Effector memory CD4-positive, alpha-beta T cell (primary cell): ENCODE measurements at regions not wholly inside any gene's neighbourhood (a gene's known extent, or its start where the extent isn't known, plus 50 kb on each side); places are given as distances from the start of the nearest gene placed in this dataset.
"Not testable (repeated sequence)": the region's sequence is repeated elsewhere in the genome, so short reads cannot be mapped to it uniquely, and the experiment has no call there.

Experiments
- DNase-seq, 3 donors: peaks; one replicate each; pipeline ENCODE4 v3.0.0-alpha.2; 2020
- H3K27ac ChIP-seq: 2 replicates; pipeline ENCODE4 v1.7.0; 2013; ENCODE audit warnings: mild to moderate bottlenecking, low read length, moderate library complexity; ENCODE audit not compliant: insufficient read depth, poor library complexity, severe bottlenecking
- H3K27me3 ChIP-seq: replicated peaks from 2 replicates; pipeline ENCODE4 v1.7.0; 2013; ENCODE audit warnings: mild to moderate bottlenecking, low read length; ENCODE audit not compliant: insufficient read depth, control insufficient read depth, poor library complexity, severe bottlenecking
- H3K36me3 ChIP-seq: 2 replicates; pipeline ENCODE4 v1.7.0; 2013; ENCODE audit warnings: mild to moderate bottlenecking, low read length, moderate library complexity; ENCODE audit not compliant: control insufficient read depth, insufficient read depth
- H3K4me1 ChIP-seq: 2 replicates; pipeline ENCODE4 v1.7.0; 2013; ENCODE audit warnings: low read length, mild to moderate bottlenecking; ENCODE audit not compliant: control insufficient read depth, insufficient read depth, poor library complexity, severe bottlenecking
- H3K4me3 ChIP-seq: 2 replicates; pipeline ENCODE4 v1.7.0; 2013; ENCODE audit warnings: low read length, low read depth, mild to moderate bottlenecking; ENCODE audit not compliant: insufficient read depth, poor library complexity, severe bottlenecking
- H3K9me3 ChIP-seq: 2 replicates; pipeline ENCODE4 v1.7.0; 2013; ENCODE audit warnings: mild to moderate bottlenecking, low read length, moderate library complexity; ENCODE audit not compliant: control insufficient read depth

GRCh38 chr3:31091748-31092147 is 197.3 kb upstream of the GADL1 start:
- H3K9me3 ChIP-seq = no peaks in the 10 kb centered on the region
- no peak overlapping the region for H3K4me3 ChIP-seq
- no peak for DNase-seq
- no peaks in the 10 kb centered on the region for H3K36me3 ChIP-seq
- H3K4me1 ChIP-seq = no peaks in the 10 kb centered on the region
- no peak overlapping the region for H3K27ac ChIP-seq
- H3K27me3 ChIP-seq = no peaks in the 10 kb centered on the region

- H3K4me3 ChIP-seq = no peak overlapping the region
- no peak overlapping the region for H3K27ac ChIP-seq
- no peak for DNase-seq
- H3K36me3 ChIP-seq = no peaks in the 10 kb centered on the region
- H3K9me3 ChIP-seq = no peaks in the 10 kb centered on the region
- no peaks in the 10 kb centered on the region for H3K4me1 ChIP-seq
- H3K27me3 ChIP-seq = no peaks in the 10 kb centered on the region
These were observed 198.5 kb upstream of the GADL1 start for GRCh38 chr3:31092748-31093589.

- H3K9me3 ChIP-seq = no peaks in the 10 kb centered on the region
- no peaks in the 10 kb centered on the region for H3K27me3 ChIP-seq
- no peak overlapping the region for H3K4me3 ChIP-seq
- DNase-seq = no peak
- no peaks in the 10 kb centered on the region for H3K4me1 ChIP-seq
- no peak overlapping the region for H3K27ac ChIP-seq
- H3K36me3 ChIP-seq = no peaks in the 10 kb centered on the region
These were observed 199.1 kb upstream of the GADL1 start for GRCh38 chr3:31093606-31094005.

- no peaks in the 10 kb centered on the region for H3K9me3 ChIP-seq
These were observed 199.6 kb upstream of the GADL1 start for GRCh38 chr3:31094048-31094447.

GRCh38 chr3:31095255-31095654 is 200.8 kb upstream of the GADL1 start:
- no peaks in the 10 kb centered on the region for H3K4me1 ChIP-seq
- no peaks in the 10 kb centered on the region for H3K27me3 ChIP-seq
- H3K9me3 ChIP-seq = no peaks in the 10 kb centered on the region
- H3K4me3 ChIP-seq = no peak overlapping the region
- no peaks in the 10 kb centered on the region for H3K36me3 ChIP-seq
- no peak overlapping the region for H3K27ac ChIP-seq
- no peak for DNase-seq

More at GRCh38 chr3:31094048-31094447, 199.6 kb upstream of the GADL1 start:
- no peak for DNase-seq
- Histone ChIP-seq H3K27me3 (no peaks in the 10 kb centered on the region), H3K4me1 (no peaks in the 10 kb centered on the region), H3K4me3 (no peak overlapping the region), H3K36me3 (no peaks in the 10 kb centered on the region), H3K27ac (no peak overlapping the region)

- Histone ChIP-seq H3K4me3 (no peak overlapping the region), H3K4me1 (no peaks in the 10 kb centered on the region), H3K9me3 (no peaks in the 10 kb centered on the region), H3K36me3 (no peaks in the 10 kb centered on the region), H3K27me3 (no peaks in the 10 kb centered on the region), H3K27ac (no peak overlapping the region)
- DNase-seq = no peak
These were observed 202.4 kb upstream of the GADL1 start for GRCh38 chr3:31096661-31097395.

GRCh38 chr3:31100519-31100918 is 206.1 kb upstream of the GADL1 start:
- Histone ChIP-seq H3K36me3 (no peaks in the 10 kb centered on the region), H3K4me1 (no peaks in the 10 kb centered on the region), H3K9me3 (no peaks in the 10 kb centered on the region), H3K4me3 (no peak overlapping the region), H3K27me3 (no peaks in the 10 kb centered on the region), H3K27ac (no peak overlapping the region)
- DNase-seq = no peak

GRCh38 chr3:31101285-31101684 is 206.8 kb upstream of the GADL1 start:
- H3K9me3 ChIP-seq, H3K27ac ChIP-seq, H3K4me3 ChIP-seq, H3K4me1 ChIP-seq, DNase-seq, H3K36me3 ChIP-seq, H3K27me3 ChIP-seq: not testable (repeated sequence)

GRCh38 chr3:31102196-31102879 is 207.9 kb upstream of the GADL1 start:
- Histone ChIP-seq H3K27ac (no peak overlapping the region), H3K4me1 (no peaks in the 10 kb centered on the region), H3K27me3 (no peaks in the 10 kb centered on the region), H3K9me3 (no peaks in the 10 kb centered on the region), H3K4me3 (no peak overlapping the region), H3K36me3 (no peaks in the 10 kb centered on the region)
- no peak for DNase-seq

GRCh38 chr3:31103181-31103580 is 208.7 kb upstream of the GADL1 start:
- no peak overlapping the region for H3K27ac ChIP-seq
- no peaks in the 10 kb centered on the region for H3K4me1 ChIP-seq
- no peak for DNase-seq
- H3K9me3 ChIP-seq = no peaks in the 10 kb centered on the region
- no peaks in the 10 kb centered on the region for H3K36me3 ChIP-seq
- H3K27me3 ChIP-seq = no peaks in the 10 kb centered on the region
- no peak overlapping the region for H3K4me3 ChIP-seq
